ENCODE measurements at regions not wholly inside any gene's neighbourhood (a gene's known extent, or its start where the extent isn't known, plus 50 kb on each side); places are given as distances from the start of the nearest gene placed in this dataset.

GRCh38 chr5:159752622-159753275, 163.5 kb upstream of the ADRA1B start:
- TF ChIP-seq CTCF (IDR thresholded peaks at IDR 0.05; ENCODE audit: low read depth, low read length, missing input control) (no peak), FOXA1 (IDR thresholded peaks at IDR 0.05) (no peak), YY1 (IDR thresholded peaks at IDR 0.05) (no peak), RAD21 (IDR thresholded peaks at IDR 0.05) (no peak), ATF3 (IDR thresholded peaks at IDR 0.05) (no peak), MAX (IDR thresholded peaks at IDR 0.05) (no peak), SP1 (IDR thresholded peaks at IDR 0.05) (no peak), EGR1 (IDR thresholded peaks at IDR 0.05; ENCODE audit: low read depth in 2 of 2) (no peak), GABPA (IDR thresholded peaks at IDR 0.05 in 1 of 2, conservative IDR thresholded peaks at IDR 0.05 in 1 of 2) (no peak), HNF4A (conservative IDR thresholded peaks at IDR 0.05) (no peak), JUND (IDR thresholded peaks at IDR 0.05) (no peak), REST (IDR thresholded peaks at IDR 0.05) (no peak), TAF1 (conservative IDR thresholded peaks at IDR 0.05) (no peak), ZBTB33 (IDR thresholded peaks at IDR 0.05) (no peak)
